Glomerular endothelial cell (primary cell): ENCODE measurements at regions not wholly inside any gene's neighbourhood (a gene's known extent, or its start where the extent isn't known, plus 50 kb on each side); places are given as distances from the start of the nearest gene placed in this dataset.

Experiments used
- DNase-seq: peaks from one replicate; pipeline ENCODE4 v3.0.0-alpha.2; 2011; ENCODE audit warnings: low read depth, low spot score; ENCODE audit errors: extremely low read depth

DNA sequence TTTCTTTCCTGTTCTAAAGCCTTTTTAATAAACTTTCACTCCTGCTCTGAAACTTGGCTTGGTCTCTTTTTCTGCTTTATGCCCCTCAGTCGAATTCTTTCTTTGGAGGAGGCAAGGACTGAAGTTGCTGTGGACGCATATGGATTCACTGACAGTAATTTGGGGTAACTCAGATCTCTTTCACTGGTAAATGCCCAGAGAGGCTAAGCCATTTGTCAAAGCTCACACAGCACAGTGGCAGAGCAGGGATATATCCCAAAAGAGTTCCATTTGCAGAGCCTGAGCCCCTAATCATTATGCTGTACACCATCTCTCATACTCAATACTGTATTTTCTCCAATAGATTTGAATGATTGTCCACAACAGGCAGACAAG, 72.3 kb upstream of the GALNT15 start:
- no peak for DNase-seq

DNA sequence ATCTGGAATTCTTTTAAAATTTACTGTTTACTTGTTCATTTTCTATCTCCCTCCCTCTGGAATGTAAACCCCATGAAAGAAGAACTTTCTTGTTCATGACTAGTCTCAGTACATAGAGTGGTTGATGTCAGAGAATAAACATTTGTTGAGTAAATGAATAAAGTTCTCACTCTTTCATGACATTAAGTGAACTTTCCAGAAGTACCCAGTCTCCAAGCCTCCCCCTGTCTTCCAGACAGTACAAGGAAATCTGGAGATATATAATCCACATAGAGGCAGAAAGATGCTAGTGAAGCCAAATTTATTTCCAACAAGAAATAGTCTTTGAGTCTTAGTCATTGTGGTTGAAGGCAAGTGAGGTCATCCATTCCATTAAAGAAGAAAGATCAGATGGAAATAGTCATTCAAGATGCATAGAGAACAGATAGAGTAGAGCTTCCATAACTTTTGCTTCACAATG, 71.5 kb upstream of the GALNT15 start:
- no peak for DNase-seq

DNA sequence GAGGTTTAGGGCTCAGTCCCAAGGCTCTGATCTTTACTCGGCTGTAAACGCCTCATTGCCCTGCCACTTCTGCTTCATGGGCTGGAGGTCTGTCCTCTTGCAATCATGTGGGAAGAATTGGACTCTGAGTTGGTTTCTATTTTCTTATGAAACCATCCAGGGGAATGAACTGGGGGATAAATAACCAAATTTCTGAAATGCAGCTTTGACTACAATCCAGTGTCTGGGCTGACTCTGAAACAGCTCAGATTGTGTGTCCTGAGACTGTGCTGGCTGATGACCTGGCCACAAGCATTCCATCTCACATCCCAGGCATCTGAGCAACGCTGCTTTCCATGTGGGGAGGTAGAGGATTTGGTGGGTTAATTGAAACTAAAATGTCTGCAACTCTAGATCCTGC, 71.0 kb upstream of the GALNT15 start:
- no peak for DNase-seq

DNA sequence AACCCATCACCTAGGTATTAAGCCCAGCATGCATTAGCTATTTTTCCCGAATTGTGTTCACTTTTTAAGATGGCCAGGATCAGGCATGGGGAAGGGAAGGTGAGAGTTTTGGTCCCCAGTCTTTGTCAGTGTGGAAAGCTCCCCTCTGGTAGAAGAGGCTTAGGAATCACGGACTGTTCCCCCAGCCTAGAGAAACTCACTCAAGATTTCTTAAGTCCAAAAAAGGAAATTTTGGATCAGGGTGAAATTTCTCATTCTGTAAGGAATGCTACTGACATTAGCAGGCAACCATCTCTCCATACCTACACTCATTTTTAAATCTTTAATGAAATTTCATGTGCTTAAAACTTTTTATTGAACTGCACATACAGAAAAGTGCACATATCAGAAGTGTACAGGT, 70.3 kb upstream of the GALNT15 start:
- DNase-seq = no peak

DNA sequence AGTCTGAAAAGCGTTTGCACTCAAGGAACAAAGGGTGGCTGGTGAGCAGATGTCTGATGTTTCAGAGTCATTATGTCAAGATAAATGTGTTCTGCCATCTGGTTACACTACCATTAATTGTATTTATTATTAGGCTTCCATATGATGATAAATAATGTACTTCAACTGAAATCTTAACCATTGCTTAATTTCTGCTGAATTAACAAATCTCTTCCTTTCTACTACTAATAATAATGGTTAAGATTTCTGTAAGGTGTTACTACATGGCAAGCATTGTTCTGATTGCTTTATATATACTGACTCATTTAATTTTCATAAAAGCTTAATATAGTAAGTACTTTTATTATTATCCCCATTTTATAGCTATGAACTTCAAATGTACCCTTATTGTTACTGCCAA, 68.4 kb upstream of the GALNT15 start:
- DNase-seq = no peak

DNA sequence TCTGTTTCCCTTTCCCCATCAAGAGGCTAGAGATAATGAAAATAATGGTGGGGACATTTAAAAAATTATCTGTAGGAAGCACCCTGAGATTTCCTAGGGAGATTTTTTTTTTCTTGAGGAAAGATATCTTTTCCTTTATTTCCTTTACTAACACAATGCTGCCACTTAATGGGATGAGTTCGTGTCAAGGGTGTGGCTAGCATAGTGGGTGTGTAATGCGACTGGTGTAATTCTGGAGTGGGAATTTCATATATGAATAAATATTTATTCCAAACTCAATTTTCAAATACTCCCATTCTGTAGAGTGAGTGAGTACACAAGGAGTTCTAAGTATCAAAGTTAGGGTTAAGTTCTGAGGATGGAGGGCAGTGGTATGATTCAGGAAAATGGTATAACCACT, 66.1 kb upstream of the GALNT15 start:
- DNase-seq = no peak

DNA sequence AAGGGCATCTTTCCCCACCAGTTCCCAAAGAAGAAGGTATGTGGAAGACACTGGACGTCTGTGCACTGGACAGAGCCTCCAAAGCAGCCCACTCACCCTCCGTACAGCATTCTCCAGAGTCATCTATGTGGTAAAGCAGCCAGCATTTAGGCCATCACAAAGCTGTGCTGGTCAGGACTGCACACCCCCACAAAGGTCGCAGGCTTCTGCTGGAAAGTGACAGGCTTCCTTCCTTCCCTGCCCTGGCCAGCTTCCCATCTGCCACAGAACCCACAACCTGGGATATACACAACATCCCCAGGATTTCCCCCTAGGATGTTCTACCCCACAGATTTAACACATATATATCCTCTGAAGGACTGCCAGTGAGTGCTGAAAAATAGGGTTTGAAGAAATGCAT, 64.6 kb upstream of the GALNT15 start:
- no peak for DNase-seq

DNA sequence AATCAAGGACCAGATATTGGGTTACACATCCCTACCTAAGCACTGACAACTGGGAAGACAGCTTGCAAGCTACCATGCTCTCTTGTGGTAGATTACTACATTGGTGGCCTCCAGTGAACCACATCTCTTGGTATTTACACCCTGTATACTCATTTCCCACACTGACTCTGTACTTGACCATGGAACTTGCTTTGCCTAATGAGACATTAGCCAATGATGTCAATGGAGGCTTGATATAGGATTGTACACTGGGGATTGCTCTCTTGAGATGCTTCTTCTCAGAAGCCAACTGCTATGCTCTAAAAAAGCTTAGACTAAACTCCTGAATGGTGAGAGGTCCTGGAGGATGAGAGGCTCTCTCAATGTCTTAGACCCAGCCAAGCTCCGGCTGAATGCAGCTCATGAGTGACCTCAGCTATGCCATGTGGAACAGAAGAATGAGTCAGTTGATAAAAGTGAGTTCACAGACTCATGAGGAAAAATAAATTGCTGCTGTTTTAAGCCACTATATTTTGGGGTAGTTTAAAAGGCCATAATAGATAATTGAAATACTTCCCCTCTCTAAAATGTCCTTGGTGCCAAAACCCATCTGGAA, 61.5 kb upstream of the GALNT15 start:
- no peak for DNase-seq

DNA sequence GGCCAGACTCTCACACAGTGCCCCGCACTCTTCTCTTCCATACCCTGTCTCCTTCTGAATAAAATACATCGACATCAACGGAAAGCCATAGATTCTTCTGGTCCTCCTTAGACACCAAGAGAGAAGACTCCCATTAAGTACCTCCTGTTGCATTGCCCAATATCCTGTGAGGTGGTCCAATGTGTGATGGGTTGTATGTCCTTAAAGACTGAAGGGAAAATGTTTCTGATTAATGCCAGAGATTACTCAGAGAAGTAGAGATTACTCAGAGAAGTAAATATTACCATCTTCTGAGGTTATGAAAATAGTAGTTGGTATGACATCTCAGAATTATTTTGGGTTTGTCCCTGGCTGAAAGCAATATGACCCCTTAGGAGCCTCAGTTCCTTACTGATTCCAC, 60.8 kb upstream of the GALNT15 start:
- DNase-seq = no peak

DNA sequence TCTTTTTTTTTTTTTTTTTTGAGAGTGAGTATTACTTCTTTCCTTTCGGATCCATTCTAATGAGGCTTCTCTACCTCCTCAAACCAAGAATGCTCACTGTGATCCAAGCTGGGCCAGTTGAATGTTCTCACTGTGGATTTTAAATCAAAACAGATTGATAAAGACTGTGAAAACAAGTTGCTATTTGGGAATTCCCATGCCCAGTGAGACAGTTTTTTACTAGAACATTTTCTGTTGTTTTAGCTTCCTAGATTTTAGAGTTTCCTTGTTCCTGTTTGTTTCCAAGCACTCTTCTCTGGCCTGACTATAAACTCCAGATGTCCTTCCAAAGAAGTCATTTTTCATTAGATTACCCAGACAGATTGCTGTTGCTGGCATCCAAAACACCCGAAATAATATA, 60.1 kb upstream of the GALNT15 start:
- no peak for DNase-seq

DNA sequence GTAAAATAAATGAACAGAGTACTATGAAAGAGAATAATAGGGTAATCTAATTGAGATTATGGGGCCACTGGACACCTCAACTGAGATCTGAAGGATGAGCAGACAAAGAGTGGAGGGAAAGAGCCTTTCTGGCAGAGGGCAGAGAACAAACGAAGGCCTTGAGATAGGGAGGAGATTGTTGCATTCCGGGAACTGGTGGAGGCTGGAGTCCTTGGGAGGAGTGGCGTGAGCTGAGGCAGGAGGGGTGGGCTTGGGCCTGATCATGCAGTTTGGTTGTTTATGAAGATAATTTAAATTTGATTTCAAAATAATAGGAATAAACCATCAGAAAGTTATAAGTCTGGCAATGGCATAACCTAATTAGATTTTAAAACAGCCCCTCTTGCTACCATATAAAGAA, 59.5 kb upstream of the GALNT15 start:
- DNase-seq = no peak

DNA sequence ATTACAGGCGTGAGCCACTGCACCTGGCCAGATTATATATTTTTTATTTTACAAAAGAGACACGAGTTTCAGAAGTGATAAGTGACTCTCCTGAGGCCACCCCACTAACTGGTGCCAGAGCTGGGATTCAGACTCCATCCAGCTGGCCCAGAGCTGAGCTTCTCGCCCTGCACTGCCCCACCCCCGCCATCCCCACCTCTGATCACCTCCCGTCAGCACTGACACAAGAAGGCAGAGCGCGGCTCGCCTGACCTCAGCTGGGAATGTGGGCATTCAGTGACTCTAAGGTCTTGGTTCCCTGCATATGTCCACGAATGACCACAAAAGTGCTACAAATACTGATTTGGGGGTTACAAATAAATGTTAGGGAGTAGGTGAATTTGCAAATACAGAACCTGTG, 56.1 kb upstream of the GALNT15 start:
- no peak for DNase-seq

DNA sequence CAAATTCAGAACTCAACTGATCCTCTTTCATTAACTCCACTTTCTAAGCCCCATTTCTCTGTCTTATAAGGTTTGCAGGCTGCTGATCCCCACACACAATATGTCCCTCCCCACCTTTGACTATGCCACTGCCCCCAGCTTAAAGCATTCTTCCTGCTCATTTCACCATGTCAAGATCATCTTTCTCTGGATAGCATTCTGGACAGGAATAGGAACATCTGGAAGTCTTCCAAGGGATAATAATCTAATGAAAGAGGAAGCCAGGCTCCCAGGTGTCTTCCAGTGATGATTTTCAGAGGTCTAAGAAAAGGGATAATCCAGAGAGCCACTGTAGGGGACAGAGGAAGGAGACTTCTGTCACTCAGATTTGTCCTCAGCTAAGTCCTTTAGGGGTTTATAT, 54.6 kb upstream of the GALNT15 start:
- DNase-seq = no peak

DNA sequence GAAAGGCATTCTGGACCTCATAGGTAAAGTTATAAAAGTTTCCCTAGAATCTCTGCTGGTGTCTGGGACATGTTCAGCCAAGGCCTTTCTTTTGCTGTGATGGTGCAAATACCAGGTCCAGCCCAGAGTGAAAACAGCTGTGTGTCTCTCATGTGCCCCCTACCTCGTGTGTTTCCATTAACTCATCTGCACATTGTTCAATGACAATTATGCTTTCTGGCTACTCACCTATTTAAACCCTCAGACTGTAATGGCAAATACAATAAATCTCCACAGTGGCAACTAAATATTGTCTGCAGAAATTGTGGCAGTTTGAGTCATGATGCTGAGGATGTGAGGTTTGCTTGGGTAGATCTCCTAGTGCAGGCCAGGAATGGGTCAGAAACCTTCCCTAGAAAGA, 53.1 kb upstream of the GALNT15 start:
- no peak for DNase-seq

DNA sequence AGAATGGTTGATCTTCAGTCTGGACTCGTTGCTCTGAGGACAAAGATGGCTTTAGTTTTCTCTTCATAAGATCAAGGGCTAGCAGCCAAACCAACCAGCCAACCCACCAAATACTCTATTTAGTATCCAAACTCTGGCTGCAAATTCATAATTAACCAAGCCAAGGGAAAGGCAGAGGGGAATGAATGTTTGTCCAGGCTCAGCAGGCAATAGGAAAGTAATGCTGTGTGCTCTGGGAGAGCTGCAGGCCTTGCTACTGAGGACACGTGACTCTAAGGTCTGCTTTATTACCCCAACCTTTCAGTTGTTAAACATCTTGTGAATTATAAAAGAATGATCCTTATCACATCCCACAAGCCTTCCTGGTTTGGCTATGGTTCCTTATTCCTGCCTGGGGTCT, 52.3 kb upstream of the GALNT15 start:
- DNase-seq = no peak

DNA sequence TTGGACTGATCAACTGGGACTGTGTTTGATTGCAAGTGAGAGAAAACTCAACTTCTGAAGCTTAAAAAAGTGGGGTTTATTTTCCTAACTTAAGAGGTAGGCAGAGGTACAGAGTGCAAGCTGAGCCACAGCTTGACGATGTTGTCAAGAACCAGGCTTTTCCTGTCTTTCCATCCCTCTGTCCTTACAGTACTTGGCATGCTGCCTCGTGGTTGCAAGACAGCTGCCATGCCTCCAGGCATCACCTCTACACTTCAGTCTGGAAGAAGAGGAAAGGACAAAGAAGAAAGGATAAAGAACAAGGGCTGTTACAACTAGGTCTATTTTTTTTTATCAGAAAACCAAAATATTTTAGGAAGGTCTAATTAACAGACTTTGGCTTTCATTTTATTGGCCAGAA, 51.8 kb upstream of the GALNT15 start:
- no peak for DNase-seq

DNA sequence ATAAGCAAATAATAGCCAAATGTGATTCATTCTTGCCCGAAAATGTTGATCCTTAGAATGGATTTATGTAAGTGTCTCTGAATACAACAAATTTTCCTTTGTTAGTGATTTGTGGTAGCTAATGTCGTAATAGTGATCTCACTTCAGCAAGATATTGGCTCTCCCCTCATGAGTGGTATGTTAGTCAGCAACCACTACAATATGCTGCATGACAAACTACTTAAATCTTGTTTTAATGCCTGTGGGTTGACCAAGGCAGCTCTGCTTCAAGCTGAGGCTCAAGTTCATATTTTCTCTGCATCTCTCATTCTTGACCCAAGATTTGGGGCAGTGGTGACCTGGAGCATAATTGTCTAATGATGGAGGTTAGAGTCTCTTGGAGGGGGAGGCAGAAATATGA, 49.8 kb upstream of the GALNT15 start:
- no peak for DNase-seq
